ENCODE measurements at regions not wholly inside any gene's neighbourhood (a gene's known extent, or its start where the extent isn't known, plus 50 kb on each side); places are given as distances from the start of the nearest gene placed in this dataset.

DNA sequence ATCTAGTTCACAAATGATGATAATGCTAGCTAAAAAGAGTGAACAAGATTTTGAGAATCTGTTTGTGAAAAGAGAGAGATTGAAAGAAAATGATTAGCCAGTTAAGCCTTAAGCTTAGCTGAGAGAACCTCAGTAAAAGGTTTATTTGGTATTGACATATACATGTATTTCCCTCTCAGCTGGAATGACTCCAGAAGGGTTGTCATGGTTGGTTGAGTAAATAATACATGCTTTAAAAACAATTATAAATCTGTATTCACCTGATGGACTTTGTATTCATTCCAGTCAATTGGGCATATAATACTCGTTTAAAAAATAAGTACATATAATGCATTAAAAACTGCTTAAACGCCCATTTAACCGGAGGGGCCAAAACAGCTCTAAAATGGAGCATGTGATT, 181.4 kb downstream of the GRB14 start:
- TF ChIP-seq, protein P1, sequence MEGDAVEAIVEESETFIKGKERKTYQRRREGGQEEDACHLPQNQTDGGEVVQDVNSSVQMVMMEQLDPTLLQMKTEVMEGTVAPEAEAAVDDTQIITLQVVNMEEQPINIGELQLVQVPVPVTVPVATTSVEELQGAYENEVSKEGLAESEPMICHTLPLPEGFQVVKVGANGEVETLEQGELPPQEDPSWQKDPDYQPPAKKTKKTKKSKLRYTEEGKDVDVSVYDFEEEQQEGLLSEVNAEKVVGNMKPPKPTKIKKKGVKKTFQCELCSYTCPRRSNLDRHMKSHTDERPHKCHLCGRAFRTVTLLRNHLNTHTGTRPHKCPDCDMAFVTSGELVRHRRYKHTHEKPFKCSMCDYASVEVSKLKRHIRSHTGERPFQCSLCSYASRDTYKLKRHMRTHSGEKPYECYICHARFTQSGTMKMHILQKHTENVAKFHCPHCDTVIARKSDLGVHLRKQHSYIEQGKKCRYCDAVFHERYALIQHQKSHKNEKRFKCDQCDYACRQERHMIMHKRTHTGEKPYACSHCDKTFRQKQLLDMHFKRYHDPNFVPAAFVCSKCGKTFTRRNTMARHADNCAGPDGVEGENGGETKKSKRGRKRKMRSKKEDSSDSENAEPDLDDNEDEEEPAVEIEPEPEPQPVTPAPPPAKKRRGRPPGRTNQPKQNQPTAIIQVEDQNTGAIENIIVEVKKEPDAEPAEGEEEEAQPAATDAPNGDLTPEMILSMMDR (IDR thresholded peaks at IDR 0.05; ENCODE audit: insufficient read depth, low read length, missing control alignments) = no peak
- CTCF ChIA-PET = no interaction called here

DNA sequence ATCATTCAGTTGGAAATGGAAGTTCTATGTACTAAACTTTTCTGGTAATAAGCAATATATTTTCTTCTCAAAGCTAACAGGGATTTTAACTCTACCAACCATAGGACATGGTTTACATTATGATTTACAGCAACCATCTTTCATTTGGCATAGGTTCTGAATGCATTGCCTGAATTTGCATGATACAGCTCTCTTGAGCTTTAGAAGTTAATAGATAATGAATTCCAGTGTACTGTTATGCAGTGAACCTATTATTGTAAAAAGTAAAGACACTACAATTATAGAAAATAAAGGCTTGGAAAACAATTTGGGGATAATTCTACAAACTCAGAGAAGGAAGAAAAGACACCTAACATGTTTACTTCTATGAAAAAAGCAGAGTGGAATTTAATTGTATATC, 182.0 kb downstream of the GRB14 start:
- ChIA-PET POLR2A (no interaction called here), CTCF (no interaction called here)
- no peak for DNase-seq (ENCODE audit: low read depth, low spot score)
- H3K4me3 ChIP-seq (ENCODE audit: low read depth, low read length) = no peak overlapping the region
- TF ChIP-seq, protein P1 (IDR thresholded peaks at IDR 0.05; ENCODE audit: insufficient read depth, low read length, missing control alignments) = no peak

More for the DNA sequence above, 181.4 kb downstream of the GRB14 start:
- no peak for DNase-seq (ENCODE audit: low read depth, low spot score)
- POLR2A ChIA-PET = no interaction called here
- H3K4me3 ChIP-seq (ENCODE audit: low read depth, low read length) = no peak overlapping the region

DNA sequence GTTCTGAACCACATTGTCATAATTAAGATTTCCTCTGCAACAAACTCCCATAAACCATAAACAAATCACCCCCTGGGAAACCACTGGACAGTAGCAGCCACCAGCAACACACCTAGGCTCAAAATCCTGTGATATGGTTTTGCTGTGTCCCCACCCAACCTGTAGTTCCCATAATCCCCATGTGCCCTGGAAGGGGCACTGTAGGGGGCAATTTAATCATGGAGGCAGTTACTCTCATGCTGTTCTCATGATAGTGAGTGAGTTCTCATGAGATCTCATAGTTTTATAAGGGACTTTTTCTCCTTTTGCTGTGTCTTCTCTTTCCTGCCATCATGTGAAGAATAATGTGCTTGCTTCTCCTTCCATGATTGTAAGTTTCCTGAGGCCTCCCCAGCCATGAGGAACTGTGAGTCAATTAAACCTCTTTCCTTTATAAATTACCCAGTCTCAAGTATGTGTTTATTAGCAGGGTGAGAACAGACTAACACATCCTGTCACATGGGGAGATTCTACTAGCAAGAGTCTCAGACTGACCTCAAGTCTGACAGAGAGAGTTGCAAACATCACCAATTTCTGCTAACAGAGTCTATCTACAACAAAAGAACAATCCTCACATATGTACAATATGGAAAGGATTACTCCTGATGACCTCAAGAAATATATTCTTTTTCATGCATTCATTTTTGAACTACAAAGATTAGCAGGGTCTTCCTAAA, 182.6 kb downstream of the GRB14 start:
- POLR2A ChIA-PET = no interaction called here
- DNase-seq (ENCODE audit: low read depth, low spot score) = no peak
- CTCF ChIA-PET = no interaction called here
- TF ChIP-seq, protein P1 (IDR thresholded peaks at IDR 0.05; ENCODE audit: insufficient read depth, low read length, missing control alignments) = no peak
- no peak overlapping the region for H3K4me3 ChIP-seq (ENCODE audit: low read depth, low read length)

DNA sequence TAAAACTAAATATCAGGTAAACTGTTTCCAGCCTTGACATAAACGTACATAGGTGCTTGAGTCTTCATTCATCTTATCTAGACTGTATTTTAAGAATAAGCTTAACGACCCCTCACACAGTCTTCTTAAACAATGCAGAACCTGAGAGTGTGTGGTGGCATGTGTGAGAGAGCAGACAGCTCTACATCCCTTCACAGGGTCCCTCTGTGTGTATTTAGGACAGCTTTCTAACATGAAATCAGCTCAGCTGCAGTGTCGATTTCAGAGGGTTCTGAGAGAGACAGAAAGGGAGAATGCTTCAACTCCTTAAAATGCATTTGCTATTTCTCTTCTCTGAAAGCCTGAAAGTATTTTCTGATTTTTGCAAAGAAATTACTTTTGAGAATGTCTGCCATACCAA, 185.2 kb downstream of the GRB14 start:
- POLR2A ChIA-PET = no interaction called here
- CTCF ChIA-PET = no interaction called here
- DNase-seq (ENCODE audit: low read depth, low spot score) = no peak
- TF ChIP-seq, protein P1 (IDR thresholded peaks at IDR 0.05; ENCODE audit: insufficient read depth, low read length, missing control alignments) = no peak
- no peak overlapping the region for H3K4me3 ChIP-seq (ENCODE audit: low read depth, low read length)

DNA sequence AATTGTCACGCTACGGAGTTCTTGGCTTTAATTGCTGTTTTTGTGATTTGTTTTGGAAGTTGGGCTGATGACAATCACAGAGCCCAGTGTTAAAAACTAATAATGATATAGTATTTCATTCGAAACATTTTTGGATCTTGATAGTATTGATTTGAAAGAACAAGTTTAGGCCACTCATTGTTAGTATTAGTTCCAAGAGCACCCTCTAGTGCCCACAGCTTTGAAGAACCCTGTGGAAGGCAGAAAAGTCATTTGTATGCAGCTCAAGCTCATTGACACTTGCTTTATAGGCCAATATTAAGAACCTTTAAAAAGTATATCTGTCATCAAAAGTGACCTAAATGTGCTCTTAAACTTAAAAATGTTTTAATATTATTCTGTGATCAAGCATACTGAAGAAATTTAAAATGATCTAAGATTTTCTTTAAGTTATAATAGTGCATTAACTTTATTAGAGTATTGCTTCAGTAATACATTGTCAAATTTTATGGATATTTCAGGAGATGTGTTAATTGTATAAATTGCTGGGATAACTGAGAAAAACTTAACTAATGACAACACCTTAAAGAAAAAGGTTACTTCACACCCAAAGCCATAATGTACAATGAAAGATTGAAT, 191.0 kb downstream of the GRB14 start:
- ChIA-PET POLR2A (no interaction called here), CTCF (interaction anchor here (0.8 to 1.9 kb wide), 6 partner anchors 13 to 1261 kb away, joined by 3 to 6 read pairs (median 5); no protein-coding TSS in a partner anchor)
- H3K4me3 ChIP-seq (ENCODE audit: low read depth, low read length) = no peak overlapping the region
- peak; percentile 0 for DNase-seq (ENCODE audit: low read depth, low spot score)
- TF ChIP-seq, protein P1 (IDR thresholded peaks at IDR 0.05; ENCODE audit: insufficient read depth, low read length, missing control alignments) = peak; percentile 50

DNA sequence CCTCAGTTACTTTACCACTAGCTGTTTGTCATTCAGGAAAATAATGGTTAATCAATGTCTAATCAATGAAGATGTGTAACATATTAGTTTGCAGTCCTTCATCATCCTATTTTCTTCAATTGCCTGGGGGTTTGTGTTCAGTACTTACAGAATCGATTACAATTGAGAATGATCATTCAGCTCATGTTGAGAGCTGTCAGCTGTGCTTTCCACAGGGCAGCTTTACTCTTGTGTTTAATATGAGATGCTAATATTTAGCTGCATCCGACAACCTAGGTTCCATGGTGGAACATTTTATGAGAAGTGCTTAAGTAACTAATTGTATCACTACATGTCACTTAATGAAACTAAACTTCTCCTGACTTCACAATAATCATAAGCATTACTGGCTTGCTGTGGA, 191.9 kb downstream of the GRB14 start:
- TF ChIP-seq, protein P1 (IDR thresholded peaks at IDR 0.05; ENCODE audit: insufficient read depth, low read length, missing control alignments) = no peak
- DNase-seq (ENCODE audit: low read depth, low spot score) = no peak
- CTCF ChIA-PET = interaction anchor here (0.8 to 1.9 kb wide), 10 partner anchors 14 to 1260 kb away, joined by 3 to 6 read pairs (median 4); no protein-coding TSS in a partner anchor
- POLR2A ChIA-PET = no interaction called here
- no peak overlapping the region for H3K4me3 ChIP-seq (ENCODE audit: low read depth, low read length)

All from AG04449 (cell line).